Right ventricle myocardium superior (tissue), 1 donor: ENCODE measurements at regions not wholly inside any gene's neighbourhood (a gene's known extent, or its start where the extent isn't known, plus 50 kb on each side); places are given as distances from the start of the nearest gene placed in this dataset.

Source experiments
- ATAC-seq: fragments of 200-7000 bp; cut with Tn5 transposase; one replicate; pipeline ENCODE4 v1.9.1; 2020; ENCODE audit warnings: mild to moderate bottlenecking; ENCODE audit not compliant: poor library complexity
- DNase-seq: peaks from one replicate; pipeline ENCODE4 v3.0.0-alpha.2; 2020
- intact Hi-C: fragments of 100-400 bp; cut with DNase I; formaldehyde crosslinking; loops from one replicate; pipeline ENCODE4 v1.11.2; 2022
- donor health status: DM: no; HTN: yes; CAD: no; lungs with severe emphysema.

- DNase-seq: no peak
- intact Hi-C loops: no loop called here
Observed at GRCh38 chr13:99663908-99664307, 162.6 kb downstream of the TM9SF2 start.

GRCh38 chr13:99663185-99663825, 162.0 kb downstream of the TM9SF2 start:
- DNase-seq (no peak), ATAC-seq (no peak)
- intact Hi-C loops: no loop called here

More at GRCh38 chr13:99663908-99664307, 162.6 kb downstream of the TM9SF2 start:
- no peak for ATAC-seq

- intact Hi-C loops: no loop called here
- DNase-seq (no peak), ATAC-seq (no peak)
Observed at GRCh38 chr13:99662678-99663077, 161.4 kb downstream of the TM9SF2 start.

- DNase-seq (no peak), ATAC-seq (no peak)
- intact Hi-C loops: no loop called here
Observed at GRCh38 chr13:99661791-99662190, 160.5 kb downstream of the TM9SF2 start.

- ATAC-seq: no peak
- intact Hi-C loops: loop anchor here (5.0 kb wide), 2 partner anchors 257 to 857 kb away; no protein-coding TSS in a partner anchor
- DNase-seq: no peak
Observed at GRCh38 chr13:99659866-99660554, 158.7 kb downstream of the TM9SF2 start.

- ATAC-seq (no peak), DNase-seq (no peak)
- intact Hi-C loops: loop anchor here (5.0 kb wide), 2 partner anchors 258 to 858 kb away; no protein-coding TSS in a partner anchor
Observed at GRCh38 chr13:99659226-99659625, 158.0 kb downstream of the TM9SF2 start.

- DNase-seq (peak; percentile 74), ATAC-seq (peak; percentile 84)
- intact Hi-C loops: loop anchor here (5.0 kb wide), 2 partner anchors 259 to 859 kb away; no protein-coding TSS in a partner anchor
Observed at GRCh38 chr13:99658261-99658991, 157.2 kb downstream of the TM9SF2 start.

- DNase-seq (peak; percentile 66), ATAC-seq (peak; percentile 72)
- intact Hi-C loops: loop anchor here (5.0 kb wide), 2 partner anchors 259 to 859 kb away; no protein-coding TSS in a partner anchor
Observed at GRCh38 chr13:99657848-99658260, 156.6 kb downstream of the TM9SF2 start.

- DNase-seq (no peak), ATAC-seq (no peak)
- intact Hi-C loops: loop anchor here (5.0 kb wide), 2 partner anchors 260 to 860 kb away; no protein-coding TSS in a partner anchor
Observed at GRCh38 chr13:99656844-99657381, 155.6 kb downstream of the TM9SF2 start.

- intact Hi-C loops: loop anchor here (5.0 kb wide), 2 partner anchors 261 to 861 kb away; no protein-coding TSS in a partner anchor
- ATAC-seq (peak; percentile 76), DNase-seq (peak; percentile 64)
Observed at GRCh38 chr13:99656092-99656745, 154.9 kb downstream of the TM9SF2 start.

GRCh38 chr13:99655351-99656091, 154.2 kb downstream of the TM9SF2 start:
- intact Hi-C loops: loop anchor here (5.0 kb wide), 2 partner anchors 262 to 862 kb away; no protein-coding TSS in a partner anchor
- ATAC-seq: no peak

GRCh38 chr13:99654076-99654475, 152.8 kb downstream of the TM9SF2 start:
- intact Hi-C loops: no loop called here
- DNase-seq (no peak), ATAC-seq (no peak)

More at GRCh38 chr13:99655351-99656091, 154.2 kb downstream of the TM9SF2 start:
- DNase-seq: no peak

- intact Hi-C loops: no loop called here
- ATAC-seq (no peak), DNase-seq (no peak)
Observed at GRCh38 chr13:99653526-99653925, 152.3 kb downstream of the TM9SF2 start.

GRCh38 chr13:99652901-99653300, 151.6 kb downstream of the TM9SF2 start:
- ATAC-seq (no peak), DNase-seq (no peak)
- intact Hi-C loops: no loop called here

GRCh38 chr13:99652141-99652540, 150.9 kb downstream of the TM9SF2 start:
- ATAC-seq (no peak), DNase-seq (no peak)
- intact Hi-C loops: no loop called here

- intact Hi-C loops: no loop called here
- ATAC-seq (no peak), DNase-seq (no peak)
Observed at GRCh38 chr13:99651016-99651415, 149.7 kb downstream of the TM9SF2 start.

- no peak for DNase-seq
- no peak for ATAC-seq
- intact Hi-C loops: no loop called here
Observed at GRCh38 chr13:99650410-99650809, 149.1 kb downstream of the TM9SF2 start.

- intact Hi-C loops: no loop called here
- ATAC-seq: no peak
- no peak for DNase-seq
Observed at GRCh38 chr13:99648927-99649326, 147.7 kb downstream of the TM9SF2 start.
